ENCODE measurements at regions not wholly inside any gene's neighbourhood (a gene's known extent, or its start where the extent isn't known, plus 50 kb on each side); places are given as distances from the start of the nearest gene placed in this dataset.

- H3K27ac ChIP-seq, result no peak overlapping the region
- no peak for TF ChIP-seq POLR2A (IDR thresholded peaks at IDR 0.05)
- TF ChIP-seq CTCF (IDR thresholded peaks at IDR 0.05), result no peak
- H3K27me3 ChIP-seq, result no peaks in the 10 kb centered on the region
- WGBS, 2 donors, result 85 to 87% methylated on average over 7 of the region's 7 CpGs
- H3K9me3 ChIP-seq, result no peaks in the 10 kb centered on the region
- no peaks in the 10 kb centered on the region for H3K36me3 ChIP-seq (replicated peaks in 1 of 2; ENCODE audit: insufficient read depth in 1 of 2, low read depth in 2 of 2)
- no peaks in the 10 kb centered on the region for H3K4me1 ChIP-seq
- DNase-seq (no peak), ATAC-seq (no peak)
- H3K4me3 ChIP-seq, result no peak overlapping the region
- intact Hi-C loops (cut with DNase I), result no loop called here
Observed at GRCh38 chr16:79421126-79421525, 179.4 kb downstream of the MAF start.

DNA sequence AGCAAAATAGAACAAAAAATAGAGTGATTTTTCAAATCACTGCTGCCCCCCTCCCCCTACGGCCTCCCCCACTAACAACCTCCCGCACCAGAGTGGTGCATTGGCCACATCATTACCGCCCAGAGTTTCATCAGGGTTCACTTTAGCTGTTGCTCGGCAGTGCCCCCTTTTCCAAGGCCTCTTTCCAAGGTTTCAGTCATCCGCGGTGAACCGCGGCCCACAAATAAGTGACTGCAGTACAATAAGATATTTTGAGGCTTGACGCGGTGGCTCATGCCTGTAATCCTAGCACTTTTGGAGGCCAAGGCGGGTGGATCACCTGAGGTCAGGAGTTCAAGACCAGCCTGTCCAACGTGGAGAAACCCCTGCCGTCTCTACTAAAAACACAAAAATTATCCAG lies 180.0 kb downstream of the MAF start:
- intact Hi-C loops (cut with DNase I), result no loop called here
- no peak for TF ChIP-seq CTCF (IDR thresholded peaks at IDR 0.05)
- TF ChIP-seq POLR2A (IDR thresholded peaks at IDR 0.05), result no peak
- Histone ChIP-seq H3K27ac (no peak overlapping the region), H3K4me1 (no peaks in the 10 kb centered on the region), H3K36me3 (replicated peaks in 1 of 2; ENCODE audit: insufficient read depth in 1 of 2, low read depth in 2 of 2) (no peaks in the 10 kb centered on the region), H3K9me3 (no peaks in the 10 kb centered on the region), H3K27me3 (no peaks in the 10 kb centered on the region), H3K4me3 (no peak overlapping the region)
- WGBS, 2 donors, result 87% methylated on average over 13 of the region's 13 CpGs
- DNase-seq (no peak), ATAC-seq (no peak)

GRCh38 chr16:79419148-79419547 lies 181.4 kb downstream of the MAF start:
- H3K27me3 ChIP-seq, result no peaks in the 10 kb centered on the region
- intact Hi-C loops (cut with DNase I), result no loop called here
- 61 to 64% methylated on average over 6 of the region's 6 CpGs for WGBS, 2 donors
- DNase-seq (no peak), ATAC-seq (no peak)
- H3K9me3 ChIP-seq, result no peaks in the 10 kb centered on the region
- H3K4me3 ChIP-seq, result no peak overlapping the region
- H3K4me1 ChIP-seq, result no peaks in the 10 kb centered on the region
- TF ChIP-seq CTCF (IDR thresholded peaks at IDR 0.05) (no peak), POLR2A (IDR thresholded peaks at IDR 0.05) (no peak)
- H3K36me3 ChIP-seq (replicated peaks in 1 of 2; ENCODE audit: insufficient read depth in 1 of 2, low read depth in 2 of 2), result no peaks in the 10 kb centered on the region
- H3K27ac ChIP-seq, result no peak overlapping the region

- Histone ChIP-seq H3K4me1 (no peaks in the 10 kb centered on the region), H3K9me3 (no peaks in the 10 kb centered on the region), H3K36me3 (replicated peaks in 1 of 2; ENCODE audit: insufficient read depth in 1 of 2, low read depth in 2 of 2) (no peaks in the 10 kb centered on the region), H3K27me3 (no peaks in the 10 kb centered on the region), H3K4me3 (no peak overlapping the region), H3K27ac (no peak overlapping the region)
- 27 to 37% methylated on average over 17 of the region's 17 CpGs for WGBS, 2 donors
- intact Hi-C loops (cut with DNase I), result no loop called here
- TF ChIP-seq CTCF (IDR thresholded peaks at IDR 0.05), result no peak
- no peak for TF ChIP-seq POLR2A (IDR thresholded peaks at IDR 0.05)
- ATAC-seq, result no peak
- no peak for DNase-seq
Observed at GRCh38 chr16:79417601-79418008, 182.9 kb downstream of the MAF start.

DNA sequence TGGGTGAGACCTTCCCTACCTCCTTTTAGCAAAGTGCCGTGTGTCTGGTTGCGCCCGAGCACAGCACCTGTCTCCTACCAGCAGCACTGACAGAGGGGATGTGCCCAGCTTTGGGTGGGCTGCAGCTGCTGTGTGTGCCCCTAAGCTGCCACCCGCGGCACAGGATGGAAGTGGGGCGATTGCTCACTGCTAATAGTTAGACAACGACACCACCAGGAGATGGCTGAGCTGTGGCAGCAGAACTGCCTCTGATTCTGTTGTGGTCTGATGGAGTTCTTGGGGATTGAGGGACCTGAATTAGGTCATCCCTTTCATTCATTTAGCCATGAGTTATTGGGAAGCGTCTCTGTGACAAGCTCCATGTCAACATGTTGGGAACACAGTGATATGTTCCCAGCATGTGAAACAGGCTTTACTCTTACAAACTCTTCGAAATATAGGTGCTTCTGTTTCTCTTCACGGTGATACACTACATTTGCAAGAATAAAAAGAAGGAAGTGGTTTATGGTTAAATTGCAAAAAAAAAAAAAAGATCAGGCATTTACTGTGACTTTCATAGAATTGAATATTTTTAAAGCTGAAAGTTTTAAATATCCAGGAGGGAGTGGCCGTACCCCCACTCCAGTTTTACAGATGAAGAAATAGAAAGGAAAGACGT lies 184.4 kb downstream of the MAF start:
- 64 to 81% methylated on average over 5 to 12 of the region's 12 CpGs for WGBS, 2 donors
- Histone ChIP-seq H3K36me3 (replicated peaks in 1 of 2; ENCODE audit: insufficient read depth in 1 of 2, low read depth in 2 of 2) (no peaks in the 10 kb centered on the region), H3K27me3 (no peaks in the 10 kb centered on the region), H3K9me3 (no peaks in the 10 kb centered on the region), H3K27ac (no peak overlapping the region), H3K4me1 (no peaks in the 10 kb centered on the region), H3K4me3 (no peak overlapping the region)
- ATAC-seq (no peak), DNase-seq (no peak)
- intact Hi-C loops (cut with DNase I), result no loop called here
- TF ChIP-seq POLR2A (IDR thresholded peaks at IDR 0.05) (no peak), CTCF (IDR thresholded peaks at IDR 0.05) (no peak)

Measured in body of pancreas (tissue), 4 donors.